ENCODE measurements at regions not wholly inside any gene's neighbourhood (a gene's known extent, or its start where the extent isn't known, plus 50 kb on each side); places are given as distances from the start of the nearest gene placed in this dataset.

DNA sequence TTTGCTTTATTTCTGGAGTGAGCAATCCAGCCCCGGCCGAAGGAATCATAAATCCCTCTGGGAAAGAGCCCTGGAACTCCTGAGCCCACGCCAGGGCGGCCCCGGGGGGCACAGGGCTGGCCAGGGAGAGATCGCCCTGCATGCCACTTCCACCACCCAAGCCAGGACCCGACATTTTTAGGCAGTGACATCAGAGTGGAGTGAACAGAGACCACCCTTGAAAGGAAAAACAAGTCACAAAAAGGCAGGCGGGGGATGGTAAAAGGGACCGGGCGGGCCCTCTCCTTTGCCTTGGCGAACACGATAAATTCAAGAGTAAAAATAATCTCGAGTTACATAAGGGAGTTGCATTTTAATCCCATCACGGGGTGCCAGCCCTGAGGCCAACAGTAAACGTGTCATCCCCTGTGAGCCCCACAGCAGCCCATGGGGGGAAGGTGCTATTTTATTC, 284.1 kb downstream of the C16orf95 start:
- TF ChIP-seq GATA3 (IDR thresholded peaks at IDR 0.05; ENCODE audit: low read depth, low read length): no peak
- TF ChIP-seq GATA2 (IDR thresholded peaks at IDR 0.05; ENCODE audit: low read depth, low read length): no peak
